Bronchial epithelial cell (primary cell): ENCODE measurements at regions not wholly inside any gene's neighbourhood (a gene's known extent, or its start where the extent isn't known, plus 50 kb on each side); places are given as distances from the start of the nearest gene placed in this dataset.
A peak's percentile ranks its signal among the peaks of the same experiment; 100 is the strongest.

Experiments
- DNase-seq: peaks from one replicate; pipeline ENCODE4 v3.0.0-alpha.2; 2010; ENCODE audit warnings: low read depth
- FAIRE-seq: peaks from 2 replicates; lab custom pipeline; 2011; peaks lifted over from hg19 to GRCh38; lab: Jason Lieb, UNC
- H3K27me3 ChIP-seq: 2 replicates; pipeline ENCODE4 v1.5.1; 2011; ENCODE audit warnings: low read length; ENCODE audit not compliant: control insufficient read depth, insufficient read depth
- H3K36me3 ChIP-seq: 2 replicates; pipeline ENCODE4 v1.5.1; 2011; ENCODE audit warnings: low read length; ENCODE audit not compliant: control insufficient read depth, insufficient read depth
- H3K4me3 ChIP-seq: 2 replicates; pipeline ENCODE4 v1.5.1; 2011; ENCODE audit warnings: mild to moderate bottlenecking, low read depth, low read length, control low read depth
- CTCF ChIP-seq: IDR thresholded peaks from 2 replicates; pipeline ENCODE4 v1.5.1; 2011; ENCODE audit warnings: mild to moderate bottlenecking, moderate library complexity, low read length, control low read depth, inconsistent platforms; ENCODE audit not compliant: insufficient read depth, severe bottlenecking

GRCh38 chr9:11871852-11872251 is 821.3 kb upstream of the TYRP1 start:
- Histone ChIP-seq H3K4me3 (no peak overlapping the region), H3K27me3 (no peaks in the 10 kb centered on the region), H3K36me3 (no peaks in the 10 kb centered on the region)
- no peak for FAIRE-seq
- no peak for DNase-seq
- no peak for TF ChIP-seq CTCF

GRCh38 chr9:11872471-11872870 is 820.7 kb upstream of the TYRP1 start:
- FAIRE-seq (no peak), DNase-seq (no peak)
- no peak overlapping the region for H3K4me3 ChIP-seq
- H3K27me3 ChIP-seq, result no peaks in the 10 kb centered on the region
- TF ChIP-seq CTCF, result no peak
- no peaks in the 10 kb centered on the region for H3K36me3 ChIP-seq

GRCh38 chr9:11874414-11874813 is 818.8 kb upstream of the TYRP1 start:
- DNase-seq (no peak), FAIRE-seq (no peak)
- TF ChIP-seq CTCF, result no peak
- no peaks in the 10 kb centered on the region for H3K27me3 ChIP-seq
- no peaks in the 10 kb centered on the region for H3K36me3 ChIP-seq
- no peak overlapping the region for H3K4me3 ChIP-seq

- H3K4me3 ChIP-seq, result no peak overlapping the region
- DNase-seq, result no peak
- no peaks in the 10 kb centered on the region for H3K36me3 ChIP-seq
- TF ChIP-seq CTCF, result no peak
- FAIRE-seq, result no peak
- no peaks in the 10 kb centered on the region for H3K27me3 ChIP-seq
Measured at GRCh38 chr9:11892401-11892800, 800.8 kb upstream of the TYRP1 start.

- no peaks in the 10 kb centered on the region for H3K36me3 ChIP-seq
- FAIRE-seq (peak; percentile 55), DNase-seq (no peak)
- H3K27me3 ChIP-seq, result no peaks in the 10 kb centered on the region
- no peak overlapping the region for H3K4me3 ChIP-seq
- TF ChIP-seq CTCF, result no peak
Measured at GRCh38 chr9:11893331-11893730, 799.9 kb upstream of the TYRP1 start.

GRCh38 chr9:11894136-11894535 is 799.0 kb upstream of the TYRP1 start:
- DNase-seq (no peak), FAIRE-seq (no peak)
- no peaks in the 10 kb centered on the region for H3K27me3 ChIP-seq
- TF ChIP-seq CTCF, result no peak
- no peaks in the 10 kb centered on the region for H3K36me3 ChIP-seq
- no peak overlapping the region for H3K4me3 ChIP-seq
